Breast epithelium (tissue), 3 donors: ENCODE measurements at regions not wholly inside any gene's neighbourhood (a gene's known extent, or its start where the extent isn't known, plus 50 kb on each side); places are given as distances from the start of the nearest gene placed in this dataset.

Source experiments
- CTCF ChIP-seq, 3 donors: fragments of 450-650 bp; IDR thresholded peaks; one replicate each; pipeline ENCODE4 v1.5.1; 2016 to 2017; ENCODE audit warnings: antibody characterized with exemption in 3 of 3, mild to moderate bottlenecking in 3 of 3, moderate library complexity in 3 of 3
- POLR2A ChIP-seq: fragments of 450-650 bp; IDR thresholded peaks from one replicate; pipeline ENCODE4 v1.6.1; 2016; ENCODE audit warnings: antibody characterized with exemption, mild to moderate bottlenecking, moderate library complexity
- POLR2AphosphoS5 ChIP-seq, 3 donors: sonication (generic); formaldehyde crosslinking; IDR thresholded peaks; one replicate each; pipeline ENCODE4 v1.6.1; 2017; ENCODE audit warnings: antibody characterized with exemption in 3 of 3

- TF ChIP-seq CTCF (IDR thresholded peaks at IDR 0.05) = no peak
- TF ChIP-seq POLR2A = no peak
- TF ChIP-seq POLR2AphosphoS5 (IDR thresholded peaks at IDR 0.05) = no peak
Observed at GRCh38 chr2:67341336-67341735, 55.8 kb upstream of the ETAA1 start.
